BLaER1 (cell line): ENCODE measurements at regions not wholly inside any gene's neighbourhood (a gene's known extent, or its start where the extent isn't known, plus 50 kb on each side); places are given as distances from the start of the nearest gene placed in this dataset.

Source experiments
- H3K27ac ChIP-seq: shearing (Covaris generic); formaldehyde crosslinking; 2 replicates; pipeline ENCODE4 v1.8.1; 2022
- H3K27me3 ChIP-seq: shearing (Covaris generic); formaldehyde crosslinking; 2 replicates; pipeline ENCODE4 v1.8.1; 2022
- H3K36me3 ChIP-seq: shearing (Covaris generic); formaldehyde crosslinking; 2 replicates; pipeline ENCODE4 v1.8.1; 2022
- H3K4me1 ChIP-seq: shearing (Covaris generic); formaldehyde crosslinking; 2 replicates; pipeline ENCODE4 v1.8.1; 2022
- H3K4me2 ChIP-seq: shearing (Covaris generic); formaldehyde crosslinking; 2 replicates; pipeline ENCODE4 v1.8.1; 2022
- H3K4me3 ChIP-seq: shearing (Covaris generic); formaldehyde crosslinking; 2 replicates; pipeline ENCODE4 v1.8.1; 2022
- H3K9ac ChIP-seq: shearing (Covaris generic); formaldehyde crosslinking; 2 replicates; pipeline ENCODE4 v1.8.1; 2022
- H3K9me3 ChIP-seq: shearing (Covaris generic); formaldehyde crosslinking; 2 replicates; pipeline ENCODE4 v1.8.1; 2022
- H4K20me1 ChIP-seq: shearing (Covaris generic); formaldehyde crosslinking; 2 replicates; pipeline ENCODE4 v1.8.1; 2022
- Cebpa-rat ChIP-seq: shearing (Covaris generic); IDR thresholded peaks from 2 replicates; pipeline ENCODE4 v1.8.1; 2022

GRCh38 chr3:5462086-5462485 is 274.6 kb downstream of the EDEM1 start:
- H3K9ac ChIP-seq = no peak overlapping the region
- H3K27me3 ChIP-seq = no peaks in the 10 kb centered on the region
- H3K4me1 ChIP-seq = peaks cover 6% of the 10 kb centered on the region; the same call in 1 of the 2 replicates
- H3K4me3 ChIP-seq = no peak overlapping the region
- H3K9me3 ChIP-seq = no peaks in the 10 kb centered on the region
- H4K20me1 ChIP-seq = no peaks in the 10 kb centered on the region
- H3K4me2 ChIP-seq = no peak overlapping the region
- no peaks in the 10 kb centered on the region for H3K36me3 ChIP-seq
- no peak overlapping the region for H3K27ac ChIP-seq
- TF ChIP-seq Cebpa-rat = no peak

GRCh38 chr3:5463991-5464390 is 276.5 kb downstream of the EDEM1 start:
- Histone ChIP-seq H4K20me1 (no peaks in the 10 kb centered on the region), H3K9ac (no peak overlapping the region), H3K4me3 (no peak overlapping the region), H3K36me3 (no peaks in the 10 kb centered on the region), H3K27ac (no peak overlapping the region), H3K4me1 (peaks cover 6% of the 10 kb centered on the region; the same call in 1 of the 2 replicates), H3K4me2 (no peak overlapping the region), H3K9me3 (no peaks in the 10 kb centered on the region), H3K27me3 (no peaks in the 10 kb centered on the region)
- TF ChIP-seq Cebpa-rat = no peak

GRCh38 chr3:5464649-5465048 is 277.1 kb downstream of the EDEM1 start:
- H4K20me1 ChIP-seq = no peaks in the 10 kb centered on the region
- H3K4me3 ChIP-seq = no peak overlapping the region
- peaks cover 6% of the 10 kb centered on the region; the same call in 1 of the 2 replicates for H3K4me1 ChIP-seq
- H3K27ac ChIP-seq = no peak overlapping the region
- no peak overlapping the region for H3K4me2 ChIP-seq
- H3K27me3 ChIP-seq = no peaks in the 10 kb centered on the region
- H3K9ac ChIP-seq = no peak overlapping the region
- no peaks in the 10 kb centered on the region for H3K9me3 ChIP-seq
- TF ChIP-seq Cebpa-rat = no peak
- H3K36me3 ChIP-seq = no peaks in the 10 kb centered on the region

GRCh38 chr3:5465183-5465582 is 277.7 kb downstream of the EDEM1 start:
- Histone ChIP-seq H4K20me1 (no peaks in the 10 kb centered on the region), H3K9ac (no peak overlapping the region), H3K27ac (no peak overlapping the region), H3K4me2 (no peak overlapping the region), H3K36me3 (no peaks in the 10 kb centered on the region), H3K9me3 (no peaks in the 10 kb centered on the region), H3K27me3 (no peaks in the 10 kb centered on the region), H3K4me1 (peaks cover 6% of the 10 kb centered on the region; the same call in 1 of the 2 replicates), H3K4me3 (no peak overlapping the region)
- TF ChIP-seq Cebpa-rat = no peak

GRCh38 chr3:5466065-5466464 is 278.6 kb downstream of the EDEM1 start:
- Histone ChIP-seq H3K27ac (no peak overlapping the region), H3K9ac (no peak overlapping the region), H3K27me3 (no peaks in the 10 kb centered on the region), H3K36me3 (no peaks in the 10 kb centered on the region), H4K20me1 (no peaks in the 10 kb centered on the region), H3K4me3 (no peak overlapping the region), H3K4me1 (peaks cover 6% of the 10 kb centered on the region; the same call in 1 of the 2 replicates), H3K9me3 (no peaks in the 10 kb centered on the region), H3K4me2 (no peak overlapping the region)
- no peak for TF ChIP-seq Cebpa-rat

GRCh38 chr3:5466717-5467116 is 279.2 kb downstream of the EDEM1 start:
- no peak overlapping the region for H3K27ac ChIP-seq
- H3K4me2 ChIP-seq = no peak overlapping the region
- no peaks in the 10 kb centered on the region for H3K36me3 ChIP-seq
- no peaks in the 10 kb centered on the region for H3K9me3 ChIP-seq
- H4K20me1 ChIP-seq = no peaks in the 10 kb centered on the region
- no peak overlapping the region for H3K4me3 ChIP-seq
- no peaks in the 10 kb centered on the region for H3K27me3 ChIP-seq
- H3K4me1 ChIP-seq = peaks cover 6% of the 10 kb centered on the region; the same call in 1 of the 2 replicates
- no peak for TF ChIP-seq Cebpa-rat
- no peak overlapping the region for H3K9ac ChIP-seq

- Histone ChIP-seq H3K4me3 (no peak overlapping the region), H3K9me3 (no peaks in the 10 kb centered on the region), H3K9ac (no peak overlapping the region), H3K27me3 (no peaks in the 10 kb centered on the region), H3K4me2 (no peak overlapping the region), H3K27ac (no peak overlapping the region), H3K36me3 (no peaks in the 10 kb centered on the region), H4K20me1 (no peaks in the 10 kb centered on the region), H3K4me1 (no peaks in the 10 kb centered on the region)
- TF ChIP-seq Cebpa-rat = no peak
Observed at GRCh38 chr3:5473471-5473870, 286.0 kb downstream of the EDEM1 start.

GRCh38 chr3:5476403-5476802 is 288.9 kb downstream of the EDEM1 start:
- no peak overlapping the region for H3K4me2 ChIP-seq
- H3K4me1 ChIP-seq = no peaks in the 10 kb centered on the region
- no peaks in the 10 kb centered on the region for H3K36me3 ChIP-seq
- H3K9ac ChIP-seq = no peak overlapping the region
- no peaks in the 10 kb centered on the region for H3K9me3 ChIP-seq
- no peaks in the 10 kb centered on the region for H3K27me3 ChIP-seq
- H3K4me3 ChIP-seq = no peak overlapping the region
- H3K27ac ChIP-seq = no peak overlapping the region
- H4K20me1 ChIP-seq = no peaks in the 10 kb centered on the region
- TF ChIP-seq Cebpa-rat = no peak

- no peak overlapping the region for H3K4me3 ChIP-seq
- no peak overlapping the region for H3K9ac ChIP-seq
- H3K4me1 ChIP-seq = no peaks in the 10 kb centered on the region
- H4K20me1 ChIP-seq = no peaks in the 10 kb centered on the region
- H3K4me2 ChIP-seq = no peak overlapping the region
- no peaks in the 10 kb centered on the region for H3K36me3 ChIP-seq
- H3K27me3 ChIP-seq = no peaks in the 10 kb centered on the region
- no peak overlapping the region for H3K27ac ChIP-seq
- no peaks in the 10 kb centered on the region for H3K9me3 ChIP-seq
- no peak for TF ChIP-seq Cebpa-rat
Observed at GRCh38 chr3:5479229-5479799, 291.8 kb downstream of the EDEM1 start.

- no peak overlapping the region for H3K9ac ChIP-seq
- H3K4me3 ChIP-seq = no peak overlapping the region
- H4K20me1 ChIP-seq = no peaks in the 10 kb centered on the region
- no peak overlapping the region for H3K27ac ChIP-seq
- no peak for TF ChIP-seq Cebpa-rat
- H3K4me2 ChIP-seq = no peak overlapping the region
- no peaks in the 10 kb centered on the region for H3K27me3 ChIP-seq
- no peaks in the 10 kb centered on the region for H3K9me3 ChIP-seq
- no peaks in the 10 kb centered on the region for H3K4me1 ChIP-seq
- no peaks in the 10 kb centered on the region for H3K36me3 ChIP-seq
Observed at GRCh38 chr3:5480190-5480589, 292.7 kb downstream of the EDEM1 start.

- no peak overlapping the region for H3K27ac ChIP-seq
- H3K27me3 ChIP-seq = no peaks in the 10 kb centered on the region
- H4K20me1 ChIP-seq = no peaks in the 10 kb centered on the region
- H3K4me1 ChIP-seq = no peaks in the 10 kb centered on the region
- no peak overlapping the region for H3K4me3 ChIP-seq
- H3K4me2 ChIP-seq = no peak overlapping the region
- H3K9me3 ChIP-seq = no peaks in the 10 kb centered on the region
- no peak for TF ChIP-seq Cebpa-rat
- no peaks in the 10 kb centered on the region for H3K36me3 ChIP-seq
- H3K9ac ChIP-seq = no peak overlapping the region
Observed at GRCh38 chr3:5485427-5485826, 297.9 kb downstream of the EDEM1 start.
